SK-N-SH (cell line): ENCODE measurements at regions not wholly inside any gene's neighbourhood (a gene's known extent, or its start where the extent isn't known, plus 50 kb on each side); places are given as distances from the start of the nearest gene placed in this dataset.

ENCODE experiments used
- CTCF ChIA-PET: fragments of 300-600, 350-600 bp; formaldehyde crosslinking; extraction: SDS; loops from one replicate; lab custom pipeline; 2021; lab: Yijun Ruan, JAX
- POLR2A ChIA-PET: fragments of 350-600 bp; sonication (Branson Sonifier 250); formaldehyde crosslinking; extraction: SDS; loops from one replicate; lab custom pipeline; 2020; ENCODE audit warnings: antibody characterized with exemption, inconsistent platforms; lab: Yijun Ruan, JAX
- DNase-seq: peaks from one replicate; pipeline ENCODE4 v3.0.0; 2012
- H2AFZ ChIP-seq: fragments of 200-600 bp; sonication (generic); 2 replicates; pipeline ENCODE4 v1.8.1; 2016; ENCODE audit warnings: antibody characterized with exemption, mild to moderate bottlenecking, low read depth
- H3F3A ChIP-seq: fragments of 200-600 bp; sonication (generic); replicated peaks from 2 replicates; pipeline ENCODE3; 2016; ENCODE audit warnings: antibody characterized with exemption, mild to moderate bottlenecking; ENCODE audit not compliant: insufficient read depth
- H3K27ac ChIP-seq, 2 experiments: fragments of 200-500 bp in 1 of 2; fragments of 200-600 bp in 1 of 2; sonication (Bioruptor generic) in 1 of 2; sonication (generic), shearing (Covaris generic) in 1 of 2; 2 replicates each; pipeline versions ENCODE4 v1.5.1 to v1.6.1; 2014 to 2016; ENCODE audit warnings: low read depth in 2 of 2, inconsistent platforms in 1 of 2, low read length in 1 of 2, mild to moderate bottlenecking in 1 of 2, mixed read lengths in 1 of 2
- H3K27me3 ChIP-seq: fragments of 200-600 bp; sonication (generic), shearing (Covaris generic); 2 replicates; pipeline ENCODE4 v1.6.1; 2016; ENCODE audit warnings: mixed run types; ENCODE audit not compliant: insufficient read depth
- H3K36me3 ChIP-seq, 2 experiments: fragments of 200-500 bp in 1 of 2; fragments of 200-600 bp in 1 of 2; sonication (Bioruptor generic) in 1 of 2; sonication (generic) in 1 of 2; replicated peaks in 1 of 2; 2 replicates each; pipeline versions ENCODE3 to v1.5.1; 2014 to 2016; ENCODE audit warnings: low read length in 1 of 2, mild to moderate bottlenecking in 1 of 2; ENCODE audit not compliant: insufficient read depth in 2 of 2, control insufficient read depth in 1 of 2
- H3K4me1 ChIP-seq, 2 experiments: fragments of 200-500 bp in 1 of 2; fragments of 200-600 bp in 1 of 2; sonication (Bioruptor generic) in 1 of 2; sonication (generic), shearing (Covaris generic) in 1 of 2; 2 replicates each; pipeline versions ENCODE4 v1.5.1 to v1.6.1; 2014 to 2016; ENCODE audit warnings: low read depth in 1 of 2, low read length in 1 of 2, mixed run types in 1 of 2; ENCODE audit not compliant: insufficient read depth in 2 of 2, control insufficient read depth in 1 of 2
- H3K4me2 ChIP-seq: fragments of 200-600 bp; sonication (generic), shearing (Covaris generic); 2 replicates; pipeline ENCODE4 v1.6.1; 2017; ENCODE audit warnings: mixed run types
- H3K4me3 ChIP-seq, 2 experiments: fragments of 200-500 bp in 1 of 2; fragments of 200-600 bp in 1 of 2; sonication (Bioruptor generic) in 1 of 2; sonication (generic), shearing (Covaris generic) in 1 of 2; 2 replicates each; pipeline versions ENCODE4 v1.5.1 to v1.8.1; 2014 to 2016; ENCODE audit warnings: low read depth in 2 of 2, inconsistent platforms in 1 of 2, low read length in 1 of 2, mild to moderate bottlenecking in 1 of 2, mixed read lengths in 1 of 2, moderate library complexity in 1 of 2
- H3K79me2 ChIP-seq: fragments of 200-600 bp; sonication (generic); 2 replicates; pipeline ENCODE4 v1.8.1; 2017; ENCODE audit warnings: mild to moderate bottlenecking; ENCODE audit not compliant: insufficient read depth
- H3K9ac ChIP-seq: fragments of 200-600 bp; sonication (generic); 2 replicates; pipeline ENCODE4 v1.6.1; 2017; ENCODE audit warnings: mixed run types
- H3K9me2 ChIP-seq: fragments of 200-600 bp; sonication (generic); 2 replicates; pipeline ENCODE4 v1.6.1; 2017; ENCODE audit warnings: mixed run types
- H3K9me3 ChIP-seq: fragments of 200-600 bp; sonication (generic); 2 replicates; pipeline ENCODE4 v1.6.1; 2017; ENCODE audit warnings: mixed run types, mild to moderate bottlenecking, moderate library complexity
- H4K20me1 ChIP-seq: fragments of 200-600 bp; sonication (generic); 2 replicates; pipeline ENCODE4 v1.6.1; 2017; ENCODE audit warnings: mild to moderate bottlenecking, mixed run types; ENCODE audit not compliant: insufficient read depth
- CHD2 ChIP-seq: fragments of 150-350 bp; IDR thresholded peaks from 2 replicates; pipeline ENCODE4 v1.6.1; 2018; ENCODE audit warnings: low read length; ENCODE audit not compliant: partially characterized antibody
- EP300 ChIP-seq, 2 experiments: IDR thresholded peaks; 2 replicates each; pipeline versions ENCODE4 v1.4.0 to v1.6.1; 2012; ENCODE audit warnings: borderline replicate concordance in 1 of 2, low read depth in 1 of 2, low read length in 1 of 2
- EZH2phosphoT487 ChIP-seq: fragments of 200-600 bp; sonication (generic); IDR thresholded peaks from 2 replicates; pipeline ENCODE4 v1.6.1; 2017; ENCODE audit warnings: low read depth, mixed run types, mild to moderate bottlenecking, antibody characterized with exemption, moderate library complexity, borderline replicate concordance
- FOXM1 ChIP-seq: IDR thresholded peaks from 2 replicates; pipeline ENCODE4 v1.4.0; 2012; ENCODE audit warnings: low read depth, mild to moderate bottlenecking
- GATA2 ChIP-seq: sonication (generic); formaldehyde crosslinking; IDR thresholded peaks from 2 replicates; pipeline ENCODE4 v1.5.0; 2020; ENCODE audit warnings: mild to moderate bottlenecking, missing genetic modification reagents
- MEF2A ChIP-seq: IDR thresholded peaks from 2 replicates; pipeline ENCODE4 v1.4.0; 2012; ENCODE audit warnings: low read depth, borderline replicate concordance
- NRF1 ChIP-seq: IDR thresholded peaks from 2 replicates; pipeline ENCODE4 v1.6.1; 2012; ENCODE audit warnings: low read depth, mild to moderate bottlenecking, low read length
- PBX3 ChIP-seq: IDR thresholded peaks from 2 replicates; pipeline ENCODE4; 2012
- RCOR1 ChIP-seq: fragments of 150-350 bp; IDR thresholded peaks from 2 replicates; pipeline ENCODE4 v1.6.1; 2017; ENCODE audit warnings: antibody characterized with exemption, low read length
- RFX5 ChIP-seq: IDR thresholded peaks from 2 replicates; pipeline ENCODE4 v1.6.1; 2012; ENCODE audit warnings: mild to moderate bottlenecking, improper control_type of control experiment, low read length
- TCF12 ChIP-seq: IDR thresholded peaks from 2 replicates; pipeline ENCODE4 v1.4.0; 2012
- TEAD4 ChIP-seq: IDR thresholded peaks from 2 replicates; pipeline ENCODE4 v1.4.0; 2012; ENCODE audit warnings: mild to moderate bottlenecking, borderline replicate concordance; ENCODE audit not compliant: insufficient read depth
- USF1 ChIP-seq: IDR thresholded peaks from 2 replicates; pipeline ENCODE4 v1.4.0; 2012; ENCODE audit warnings: low read depth, borderline replicate concordance
- ZBTB33 ChIP-seq: IDR thresholded peaks from 2 replicates; pipeline ENCODE4 v1.4.0; 2012; ENCODE audit warnings: low read depth, borderline replicate concordance
- WGBS: methylation state at CpG from one replicate; pipeline ENCODE4 v1.1.6; 2017; ENCODE audit warnings: low lambda C conversion rate; 5-methylcytosine and 5-hydroxymethylcytosine counted together
- TF ChIP-seq, protein P1 (sequence below): fragments of 200-600 bp; sonication (generic); IDR thresholded peaks from 2 replicates; pipeline ENCODE4 v1.6.1; 2017; ENCODE audit warnings: antibody characterized with exemption, mild to moderate bottlenecking, moderate library complexity

DNA sequence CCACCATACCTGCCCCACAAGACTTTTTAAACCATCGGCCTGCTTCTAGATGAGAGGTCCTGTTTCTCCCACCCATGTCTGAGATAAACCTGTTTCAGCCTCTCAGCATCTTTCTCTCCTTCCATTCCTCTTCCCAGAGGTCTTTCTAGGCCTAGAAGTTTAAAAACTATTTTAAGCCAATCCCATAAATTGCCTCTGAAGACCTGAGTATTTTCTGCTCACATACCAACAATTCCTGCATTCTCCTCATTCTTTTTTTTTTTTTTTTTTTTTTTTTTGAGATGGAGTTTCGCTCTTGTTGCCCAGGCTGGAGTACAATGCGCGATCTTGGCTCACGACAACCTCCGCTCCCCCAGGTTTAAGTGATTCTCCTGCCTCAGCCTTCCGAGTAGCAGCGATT is 262.9 kb upstream of the AUTS2 start:
- no peak overlapping the region for H3K27ac ChIP-seq

More for the DNA sequence above, 262.9 kb upstream of the AUTS2 start:
- WGBS: 76% methylated on average over 8 of the region's 8 CpGs
- Histone ChIP-seq H3K4me3 (no peak overlapping the region), H4K20me1 (no peaks in the 10 kb centered on the region), H3K4me2 (no peak overlapping the region), H3K27me3 (no peaks in the 10 kb centered on the region), H3K9ac (no peak overlapping the region), H3K36me3 (no peaks in the 10 kb centered on the region), H3K79me2 (no peaks in the 10 kb centered on the region), H2AFZ (no peak overlapping the region), H3F3A (no peaks in the 10 kb centered on the region), H3K9me3 (no peaks in the 10 kb centered on the region), H3K4me1 (peaks cover 0 to 8% of the 10 kb centered on the region in 2 experiments; a peak in 1 of 4 replicates), H3K9me2 (no peaks in the 10 kb centered on the region)
- TF ChIP-seq RCOR1: no peak
- TF ChIP-seq USF1: no peak
- TF ChIP-seq, protein P1, sequence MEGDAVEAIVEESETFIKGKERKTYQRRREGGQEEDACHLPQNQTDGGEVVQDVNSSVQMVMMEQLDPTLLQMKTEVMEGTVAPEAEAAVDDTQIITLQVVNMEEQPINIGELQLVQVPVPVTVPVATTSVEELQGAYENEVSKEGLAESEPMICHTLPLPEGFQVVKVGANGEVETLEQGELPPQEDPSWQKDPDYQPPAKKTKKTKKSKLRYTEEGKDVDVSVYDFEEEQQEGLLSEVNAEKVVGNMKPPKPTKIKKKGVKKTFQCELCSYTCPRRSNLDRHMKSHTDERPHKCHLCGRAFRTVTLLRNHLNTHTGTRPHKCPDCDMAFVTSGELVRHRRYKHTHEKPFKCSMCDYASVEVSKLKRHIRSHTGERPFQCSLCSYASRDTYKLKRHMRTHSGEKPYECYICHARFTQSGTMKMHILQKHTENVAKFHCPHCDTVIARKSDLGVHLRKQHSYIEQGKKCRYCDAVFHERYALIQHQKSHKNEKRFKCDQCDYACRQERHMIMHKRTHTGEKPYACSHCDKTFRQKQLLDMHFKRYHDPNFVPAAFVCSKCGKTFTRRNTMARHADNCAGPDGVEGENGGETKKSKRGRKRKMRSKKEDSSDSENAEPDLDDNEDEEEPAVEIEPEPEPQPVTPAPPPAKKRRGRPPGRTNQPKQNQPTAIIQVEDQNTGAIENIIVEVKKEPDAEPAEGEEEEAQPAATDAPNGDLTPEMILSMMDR: no peak
- no peak for TF ChIP-seq EZH2phosphoT487
- no peak for TF ChIP-seq PBX3
- TF ChIP-seq MEF2A: no peak
- no peak for TF ChIP-seq TEAD4
- TF ChIP-seq GATA2 (CRISPR knock-in tag): no peak
- no peak for TF ChIP-seq FOXM1
- no peak for TF ChIP-seq ZBTB33
- no peak for TF ChIP-seq CHD2
- no peak for TF ChIP-seq TCF12
- TF ChIP-seq RFX5: no peak
- TF ChIP-seq EP300 (IDR thresholded peaks at IDR 0.05; ENCODE audit: borderline replicate concordance in 1 of 2, low read depth in 1 of 2, low read length in 1 of 2): no peak
- TF ChIP-seq NRF1: no peak
- ChIA-PET CTCF (no interaction called here), POLR2A (no interaction called here)
- DNase-seq: no peak
